ENCODE measurements at regions not wholly inside any gene's neighbourhood (a gene's known extent, or its start where the extent isn't known, plus 50 kb on each side); places are given as distances from the start of the nearest gene placed in this dataset.
"Not testable (repeated sequence)": the region's sequence is repeated elsewhere in the genome, so short reads cannot be mapped to it uniquely, and the experiment has no call there.

- DNase-seq = no peak
Measured at GRCh38 chr1:199058281-199058680, 419.4 kb downstream of the PTPRC start.

GRCh38 chr1:199064971-199065370, 426.1 kb downstream of the PTPRC start:
- no peak for DNase-seq

DNA sequence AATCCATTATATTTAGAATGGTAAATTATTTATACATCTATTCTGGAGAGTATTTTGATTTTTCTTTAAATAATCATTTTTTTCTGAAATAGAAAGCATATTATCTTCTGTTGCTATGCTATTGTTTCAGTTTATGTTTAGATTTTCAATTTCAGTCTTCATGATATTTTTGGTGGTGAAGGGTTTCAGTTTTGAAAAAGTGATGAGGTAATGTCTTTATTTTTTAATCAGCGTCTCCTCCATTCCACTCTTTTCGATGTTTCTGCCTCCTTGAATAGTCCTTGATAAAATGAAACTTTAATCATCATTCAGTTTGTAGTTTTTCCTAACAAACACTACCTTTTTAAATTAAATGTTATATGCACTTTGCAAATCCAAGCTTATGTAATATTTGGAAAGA, 428.6 kb downstream of the PTPRC start:
- no peak for DNase-seq

DNA sequence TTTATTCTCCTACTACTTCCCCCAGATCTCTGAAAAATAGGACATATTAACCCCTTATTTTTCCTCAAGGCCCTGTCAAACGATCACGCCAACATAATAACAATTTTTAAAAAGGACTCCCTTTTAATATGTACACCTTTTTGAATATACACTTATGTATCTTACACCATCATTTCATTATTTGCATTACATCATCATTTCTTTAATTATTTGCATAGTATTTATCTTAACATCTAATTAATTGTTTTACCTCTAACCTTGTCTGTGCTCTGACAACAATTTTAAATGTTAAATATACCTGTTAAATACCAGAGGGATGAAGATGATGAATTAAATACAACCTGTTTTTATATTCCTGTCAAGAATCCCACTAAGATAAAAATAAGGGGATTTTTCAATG, 432.2 kb downstream of the PTPRC start:
- no peak for DNase-seq

DNA sequence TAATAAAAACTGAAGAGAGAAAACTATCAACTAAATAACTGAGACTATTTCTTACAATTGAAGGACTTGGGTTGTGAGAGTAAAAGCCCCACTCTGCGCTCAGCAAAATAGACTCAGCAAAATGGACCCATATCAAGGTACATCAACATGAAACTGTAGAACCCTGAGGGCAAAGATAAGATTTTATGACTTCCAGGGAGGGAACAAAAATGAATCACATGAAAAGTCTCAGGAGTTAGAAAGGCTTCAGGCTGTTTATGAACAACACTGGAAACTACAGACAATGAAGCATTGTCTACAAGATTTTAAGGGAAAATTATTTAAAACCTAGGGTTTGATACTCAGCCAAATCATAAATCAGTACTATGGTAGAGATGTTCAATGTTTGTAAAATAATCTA, 434.3 kb downstream of the PTPRC start:
- no peak for DNase-seq

DNA sequence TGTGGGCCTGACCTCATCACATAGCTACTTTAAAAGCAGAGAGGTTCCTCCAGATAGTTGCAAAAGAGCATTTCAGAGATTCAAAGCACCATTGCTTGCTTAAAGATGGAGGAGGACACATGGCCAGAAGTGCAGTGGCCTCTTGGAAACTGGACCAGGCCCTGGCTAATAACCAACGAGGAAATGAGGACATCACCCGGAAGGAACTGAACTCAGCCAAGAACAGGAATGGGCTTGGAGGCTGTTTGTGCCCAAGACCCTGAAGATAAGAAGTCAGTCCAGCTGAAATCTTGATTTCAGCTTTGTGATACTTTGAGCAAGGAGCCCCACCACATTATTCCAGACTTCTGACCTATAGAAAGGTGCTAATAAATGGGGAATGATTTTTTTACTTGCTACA, 437.0 kb downstream of the PTPRC start:
- no peak for DNase-seq

DNA sequence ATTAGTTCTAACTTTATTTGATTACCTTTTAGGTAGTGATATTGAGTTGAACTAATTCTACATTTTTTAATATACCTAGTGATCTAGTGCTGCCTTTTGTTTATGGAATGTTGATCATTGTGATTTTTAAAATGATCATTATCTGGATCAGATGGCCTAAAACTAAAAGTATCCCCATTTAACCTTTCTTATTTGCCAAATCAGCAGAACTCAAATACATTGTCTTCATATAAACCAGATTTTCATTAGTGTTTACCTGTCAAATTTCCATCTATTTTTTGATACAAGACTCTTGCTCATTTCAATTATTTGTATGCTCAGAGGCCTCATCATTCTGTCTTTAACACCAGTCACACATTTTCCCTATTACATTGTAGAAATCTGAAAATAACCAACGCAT, 441.2 kb downstream of the PTPRC start:
- DNase-seq = no peak

DNA sequence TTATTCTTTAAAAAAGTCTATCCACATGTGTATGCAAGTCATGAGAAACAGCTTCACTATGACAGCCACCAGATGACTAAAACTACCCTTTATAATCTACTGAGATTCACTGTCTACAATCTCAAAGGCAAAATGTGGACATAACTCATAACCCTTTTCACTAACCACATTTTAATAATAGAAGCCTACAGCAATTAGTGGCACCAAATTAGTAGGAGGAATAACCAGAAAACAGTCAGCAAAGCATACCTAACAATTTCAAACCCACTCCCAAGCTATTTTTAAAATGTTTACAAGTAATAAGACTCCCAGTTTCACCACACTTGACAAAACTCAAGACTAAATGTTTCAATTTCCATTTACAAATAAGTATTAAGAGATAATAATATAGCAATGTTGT, 442.9 kb downstream of the PTPRC start:
- DNase-seq = no peak

DNA sequence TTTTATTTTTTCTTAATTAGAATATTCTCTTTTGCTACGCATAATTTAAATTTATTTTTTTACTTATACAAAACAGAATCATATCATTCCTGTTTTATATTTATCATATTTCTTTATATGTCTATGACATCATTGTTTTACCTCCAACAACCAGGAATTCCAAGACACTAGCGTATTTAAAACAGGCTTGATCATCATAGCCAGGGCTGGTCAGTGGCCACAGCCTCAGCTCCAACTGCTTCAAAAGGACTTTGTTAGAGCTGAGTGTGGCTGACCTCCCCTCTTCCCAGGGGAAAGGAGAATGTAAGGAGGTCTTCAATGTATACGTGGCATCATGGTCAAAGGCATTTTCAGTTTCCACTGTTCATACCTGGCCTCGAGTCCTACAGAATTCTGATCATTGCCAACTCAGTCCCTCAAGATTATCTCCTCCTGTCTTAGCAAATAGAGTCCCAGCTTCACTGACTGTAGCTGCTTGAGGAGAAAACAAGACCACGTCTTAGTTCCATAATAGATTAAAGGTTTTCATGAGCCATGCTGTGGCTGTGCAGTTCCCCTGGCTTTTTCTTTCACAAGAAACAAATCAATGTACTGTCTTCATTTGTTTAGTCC, 444.0 kb downstream of the PTPRC start:
- DNase-seq = no peak

DNA sequence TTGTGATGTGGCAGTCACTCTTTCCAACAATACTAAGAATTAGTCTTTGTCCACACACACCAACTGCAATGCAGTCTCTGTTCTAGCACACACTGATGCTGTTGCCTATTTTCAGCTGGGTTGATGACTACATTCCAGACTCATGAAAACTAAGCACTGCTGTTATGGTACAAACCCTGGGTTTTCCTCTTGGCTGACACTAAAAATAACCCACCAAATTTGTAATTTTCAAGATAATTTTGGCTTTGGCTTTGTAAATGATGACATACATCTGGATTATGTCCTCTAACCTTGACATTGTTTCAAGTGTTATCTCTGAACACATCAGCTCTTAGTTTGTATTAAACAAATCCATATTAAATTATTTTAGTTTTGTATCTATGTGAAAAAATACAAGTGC, 444.8 kb downstream of the PTPRC start:
- no peak for DNase-seq

DNA sequence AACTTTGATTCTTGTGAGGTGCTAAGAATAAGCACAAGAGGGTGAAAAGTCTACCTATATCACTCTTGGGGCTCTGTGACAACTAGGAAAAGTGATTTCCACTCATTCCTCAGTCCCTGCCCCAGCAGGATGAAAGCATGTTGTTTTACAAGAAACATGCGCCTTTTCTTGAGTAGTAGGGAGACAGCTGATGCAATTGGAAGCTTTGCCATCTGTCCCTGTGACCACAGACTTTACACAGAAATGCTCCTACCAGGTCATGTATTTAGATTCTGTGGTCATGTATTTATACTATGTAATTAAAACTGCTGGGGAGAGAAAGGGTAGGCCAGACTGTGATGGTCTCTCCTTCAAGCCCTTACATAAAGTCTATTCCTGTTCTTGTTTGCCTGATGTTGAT, 445.5 kb downstream of the PTPRC start:
- DNase-seq = no peak

GRCh38 chr1:199085903-199086302, 447.1 kb downstream of the PTPRC start:
- no peak for DNase-seq

GRCh38 chr1:199087144-199087543, 448.3 kb downstream of the PTPRC start:
- no peak for DNase-seq

- no peak for DNase-seq
Measured at GRCh38 chr1:199089393-199090122, 450.7 kb downstream of the PTPRC start.

DNA sequence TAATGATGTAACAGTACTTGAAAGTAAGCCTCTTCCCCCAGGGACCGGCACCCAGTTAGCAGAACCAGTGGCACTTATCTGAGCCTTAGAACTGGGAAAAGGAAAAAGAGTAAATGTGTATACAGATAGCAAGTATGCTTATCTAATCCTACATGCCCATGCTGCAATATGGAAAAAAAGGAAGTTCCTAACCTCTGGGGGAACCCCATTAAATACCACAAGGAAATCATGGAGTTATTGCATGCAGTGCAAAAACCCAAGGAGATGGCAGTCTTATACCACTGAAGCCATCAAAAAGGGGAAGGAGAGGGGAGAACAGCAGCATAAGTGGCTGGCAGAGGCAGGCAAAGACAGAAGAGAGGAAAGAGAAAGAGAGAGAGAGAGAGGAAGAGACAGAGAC, 456.8 kb downstream of the PTPRC start:
- not testable (repeated sequence) for DNase-seq

- no peak for DNase-seq
Measured at GRCh38 chr1:199096591-199096990, 457.8 kb downstream of the PTPRC start.

- no peak for DNase-seq
Measured at GRCh38 chr1:199098468-199098867, 459.6 kb downstream of the PTPRC start.

DNA sequence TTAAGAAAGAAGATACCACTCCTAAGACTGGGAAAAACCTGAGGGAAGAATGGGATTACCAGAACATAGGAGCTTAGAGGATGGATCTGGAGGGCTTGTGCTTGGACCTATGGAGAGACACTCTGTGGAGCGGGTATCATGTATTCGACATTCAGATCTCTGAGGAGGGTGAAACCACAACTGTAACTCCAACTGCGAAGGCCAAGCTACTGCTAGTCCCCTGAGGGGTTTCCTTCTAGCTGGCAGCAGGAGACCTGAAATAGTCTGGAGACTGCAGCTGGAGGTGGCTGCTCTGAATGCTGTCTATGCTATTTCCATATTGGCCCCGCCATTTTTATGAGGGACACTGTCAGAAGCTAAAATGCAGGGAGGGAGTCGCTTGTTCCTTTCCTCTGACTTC, 462.3 kb downstream of the PTPRC start:
- DNase-seq = no peak

- no peak for DNase-seq
Measured at GRCh38 chr1:199101635-199102034, 462.8 kb downstream of the PTPRC start.

DNA sequence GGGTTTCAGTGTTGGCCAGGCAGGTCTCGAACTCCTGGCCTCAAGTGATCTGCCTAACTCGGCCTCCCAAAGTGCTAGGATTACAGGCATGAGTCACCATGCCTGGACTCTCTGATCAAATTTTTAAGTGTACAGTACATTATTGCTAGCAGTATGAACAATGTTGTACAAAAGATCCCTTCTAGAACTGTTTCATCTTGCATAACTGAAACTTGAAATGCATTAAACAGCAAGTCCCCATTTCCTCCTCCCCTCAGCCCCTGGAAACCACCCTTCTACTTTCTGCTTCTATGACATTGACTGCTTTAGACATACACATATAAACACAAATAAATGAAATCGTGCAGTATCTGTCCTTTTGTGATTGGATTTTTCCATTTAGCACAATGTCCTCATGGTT, 463.4 kb downstream of the PTPRC start:
- DNase-seq = no peak

DNA sequence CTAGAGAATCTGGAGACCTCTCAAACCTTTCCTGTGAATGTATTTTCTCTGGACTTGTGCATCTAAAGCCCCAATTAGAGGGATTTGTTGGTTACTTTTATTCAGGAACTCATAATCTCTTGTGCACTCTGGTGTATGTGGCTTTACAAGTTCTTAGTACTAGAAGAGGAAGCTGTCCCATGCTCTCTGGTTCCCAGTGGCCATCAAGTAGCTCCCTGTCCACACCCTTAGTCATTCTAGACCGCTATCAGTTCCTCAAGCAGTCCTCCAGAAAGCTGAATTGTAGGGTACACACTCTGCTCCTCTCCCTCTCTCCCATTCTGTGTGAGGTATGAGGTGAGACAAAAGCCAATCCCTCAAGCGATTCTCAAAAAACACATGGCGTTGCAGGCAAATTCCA, 470.3 kb downstream of the PTPRC start:
- no peak for DNase-seq

- no peak for DNase-seq
Measured at GRCh38 chr1:199112365-199112764, 473.5 kb downstream of the PTPRC start.

DNA sequence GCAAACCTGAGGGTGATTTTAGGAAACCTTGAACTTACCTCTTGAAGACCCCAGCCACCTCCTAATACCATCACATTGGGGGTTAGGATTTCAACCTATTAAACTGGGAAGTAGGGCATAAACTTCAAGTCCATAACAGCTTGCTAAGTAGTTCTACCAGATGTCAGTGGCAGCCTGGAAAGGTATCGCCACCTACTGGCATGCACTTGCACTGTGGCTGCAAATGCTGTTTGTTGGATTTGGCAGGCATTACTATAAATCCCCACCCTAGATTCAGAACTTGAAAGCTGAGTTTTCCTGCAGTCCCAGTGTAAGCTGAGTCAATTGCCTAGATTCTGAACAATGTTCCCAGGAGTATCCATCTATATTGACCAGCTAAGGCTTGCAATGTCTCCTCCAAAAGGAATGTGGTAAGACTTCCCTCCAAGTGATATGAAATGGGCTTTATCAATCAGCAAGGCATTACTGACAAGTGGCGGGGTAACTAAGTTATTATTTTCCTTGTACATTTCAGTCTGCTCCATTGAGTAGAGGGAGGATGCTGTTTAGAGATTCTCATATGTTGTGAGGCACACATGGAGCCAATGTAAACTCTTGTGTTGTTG, 474.5 kb downstream of the PTPRC start:
- DNase-seq = no peak

DNA sequence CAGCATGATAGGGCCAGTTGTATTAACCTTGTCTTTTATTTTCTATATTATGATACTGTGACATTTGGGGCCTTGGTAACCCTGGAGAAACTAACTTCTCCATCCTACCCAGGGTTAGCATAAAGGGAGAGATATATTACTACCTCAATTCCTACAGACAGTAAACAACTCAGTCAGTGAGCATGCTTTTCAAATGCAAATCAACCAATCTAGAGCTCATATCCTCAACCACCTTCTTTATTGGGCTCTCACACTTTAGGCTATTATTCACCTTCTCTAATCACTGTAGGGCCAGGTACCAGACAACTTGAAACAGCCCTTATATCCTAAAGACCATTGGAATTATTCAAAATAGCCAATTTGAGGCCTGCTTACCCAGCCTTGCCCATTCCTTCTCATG, 477.6 kb downstream of the PTPRC start:
- no peak for DNase-seq

GRCh38 chr1:199121047-199121446, 482.2 kb downstream of the PTPRC start:
- no peak for DNase-seq
